Stomach smooth muscle (tissue), 2 donors: ENCODE measurements at regions not wholly inside any gene's neighbourhood (a gene's known extent, or its start where the extent isn't known, plus 50 kb on each side); places are given as distances from the start of the nearest gene placed in this dataset.
"Not testable (repeated sequence)": the region's sequence is repeated elsewhere in the genome, so short reads cannot be mapped to it uniquely, and the experiment has no call there.

Source experiments
- H3K27ac ChIP-seq: one replicate; pipeline ENCODE4 v1.7.0; 2013; ENCODE audit warnings: mild to moderate bottlenecking, low read length, inconsistent platforms
- H3K27me3 ChIP-seq, 2 donors: one replicate each; pipeline ENCODE4 v1.7.0; 2013; ENCODE audit warnings: low read length in 2 of 2; ENCODE audit not compliant: insufficient read depth in 2 of 2, control insufficient read depth in 1 of 2
- H3K36me3 ChIP-seq, 2 donors: one replicate each; pipeline ENCODE4 v1.7.0; 2013; ENCODE audit warnings: low read length in 2 of 2; ENCODE audit not compliant: control insufficient read depth in 2 of 2, insufficient read depth in 2 of 2
- H3K4me1 ChIP-seq: one replicate; pipeline ENCODE4 v1.7.0; 2013; ENCODE audit warnings: low read length; ENCODE audit not compliant: control insufficient read depth, insufficient read depth
- H3K4me3 ChIP-seq, 2 donors: one replicate each; pipeline ENCODE4 v1.7.0; 2013; ENCODE audit warnings: low read length in 2 of 2
- H3K9ac ChIP-seq, 2 donors: one replicate each; pipeline ENCODE4 v1.7.0; 2013; ENCODE audit warnings: low read length in 2 of 2, mild to moderate bottlenecking in 1 of 2
- H3K9me3 ChIP-seq, 2 donors: one replicate each; pipeline ENCODE4 v1.7.0; 2013; ENCODE audit warnings: low read length in 2 of 2; ENCODE audit not compliant: control insufficient read depth in 2 of 2
- donor health status: healthy.
- donor health status: Pancreatic carcinoma.

DNA sequence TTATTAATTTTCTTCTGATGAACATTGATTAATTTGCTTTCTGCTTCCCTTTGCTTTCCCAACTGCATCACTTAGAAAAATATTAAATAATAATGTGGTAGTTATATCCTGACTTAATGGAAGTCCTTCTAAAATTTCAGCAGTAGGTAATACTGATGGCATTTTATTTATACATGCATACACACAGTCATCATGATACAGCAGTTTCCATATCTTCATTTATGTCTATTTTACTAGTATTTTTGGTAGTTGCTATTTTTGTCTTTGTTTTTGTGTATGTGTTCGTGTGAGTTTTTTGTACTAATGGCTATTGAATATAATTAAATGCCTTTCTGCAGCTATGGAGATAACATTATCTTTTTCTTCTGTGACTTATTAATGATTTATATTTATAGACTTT is 484.7 kb upstream of the CNTN5 start:
- Histone ChIP-seq H3K36me3 (no peaks in the 10 kb centered on the region), H3K27me3 (no peaks in the 10 kb centered on the region), H3K4me1 (no peaks in the 10 kb centered on the region), H3K9ac (no peak overlapping the region), H3K27ac (no peak overlapping the region), H3K9me3 (no peaks in the 10 kb centered on the region), H3K4me3 (no peak overlapping the region)

DNA sequence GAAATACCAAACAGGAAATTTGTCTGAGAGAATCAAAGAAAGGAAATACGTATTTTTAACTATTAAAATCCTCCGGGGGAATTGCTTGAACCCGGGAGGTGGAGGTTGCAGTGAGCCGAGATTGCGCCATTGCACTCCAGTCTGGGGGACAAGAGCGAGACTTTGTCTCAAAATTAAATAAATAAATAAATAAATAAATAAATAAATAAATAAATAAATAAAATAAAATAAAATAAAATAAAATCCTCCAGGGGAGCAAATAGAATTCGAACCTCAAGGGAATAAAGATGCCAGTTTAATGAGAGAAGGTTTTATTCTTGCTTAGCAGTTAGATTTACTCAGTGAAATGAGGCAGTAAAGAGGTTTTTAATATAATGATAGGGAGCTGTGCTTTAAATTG is 482.4 kb upstream of the CNTN5 start:
- H3K27me3 ChIP-seq, H3K9me3 ChIP-seq, H3K4me3 ChIP-seq, H3K4me1 ChIP-seq, H3K27ac ChIP-seq, H3K36me3 ChIP-seq, H3K9ac ChIP-seq: not testable (repeated sequence)

GRCh38 chr11:98545544-98546175 is 475.1 kb upstream of the CNTN5 start:
- no peaks in the 10 kb centered on the region for H3K27me3 ChIP-seq

GRCh38 chr11:98549571-98549970 is 471.2 kb upstream of the CNTN5 start:
- H3K4me3 ChIP-seq, result no peak overlapping the region
- H3K9ac ChIP-seq, result no peak overlapping the region
- H3K27ac ChIP-seq, result no peak overlapping the region
- H3K36me3 ChIP-seq, result no peaks in the 10 kb centered on the region
- H3K9me3 ChIP-seq, result no peaks in the 10 kb centered on the region
- H3K4me1 ChIP-seq, result no peaks in the 10 kb centered on the region
- no peaks in the 10 kb centered on the region for H3K27me3 ChIP-seq

More at GRCh38 chr11:98545544-98546175, 475.1 kb upstream of the CNTN5 start:
- Histone ChIP-seq H3K4me3 (no peak overlapping the region), H3K9ac (no peak overlapping the region), H3K4me1 (no peaks in the 10 kb centered on the region), H3K27ac (no peak overlapping the region), H3K36me3 (no peaks in the 10 kb centered on the region), H3K9me3 (no peaks in the 10 kb centered on the region)

DNA sequence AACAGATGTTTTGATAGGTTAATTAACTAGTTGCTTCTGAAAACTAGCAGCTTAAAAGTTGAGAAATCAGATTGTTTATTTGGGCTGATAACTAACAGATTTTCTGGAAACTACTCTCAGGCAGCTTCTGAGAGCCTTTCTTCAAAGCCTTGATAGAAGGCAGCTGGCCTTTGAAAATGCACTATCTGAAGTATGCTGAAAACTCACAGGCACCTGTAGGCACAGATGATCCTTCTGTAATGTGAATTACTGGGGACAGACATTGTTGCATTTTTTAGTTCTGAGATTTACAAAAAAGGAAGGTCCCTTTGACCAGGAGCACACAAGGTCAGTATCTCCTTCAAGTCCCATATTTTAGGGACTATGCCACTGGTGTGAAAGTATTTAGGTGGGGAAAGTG is 460.8 kb upstream of the CNTN5 start:
- no peaks in the 10 kb centered on the region for H3K27me3 ChIP-seq
- H3K9me3 ChIP-seq, result peaks cover 0 to 2% of the 10 kb centered on the region in 2 donors

GRCh38 chr11:98561252-98561651 is 459.5 kb upstream of the CNTN5 start:
- no peak overlapping the region for H3K27ac ChIP-seq
- H3K27me3 ChIP-seq, result no peaks in the 10 kb centered on the region
- peaks cover 0 to 2% of the 10 kb centered on the region in 2 donors for H3K9me3 ChIP-seq
- no peak overlapping the region for H3K9ac ChIP-seq
- no peaks in the 10 kb centered on the region for H3K4me1 ChIP-seq
- no peak overlapping the region for H3K4me3 ChIP-seq
- H3K36me3 ChIP-seq, result no peaks in the 10 kb centered on the region

More for the DNA sequence above, 460.8 kb upstream of the CNTN5 start:
- Histone ChIP-seq H3K36me3 (no peaks in the 10 kb centered on the region), H3K27ac (no peak overlapping the region), H3K4me3 (no peak overlapping the region), H3K9ac (no peak overlapping the region), H3K4me1 (no peaks in the 10 kb centered on the region)

- Histone ChIP-seq H3K27ac (no peak overlapping the region), H3K36me3 (no peaks in the 10 kb centered on the region), H3K27me3 (no peaks in the 10 kb centered on the region)
Measured at GRCh38 chr11:98561877-98562395, 458.8 kb upstream of the CNTN5 start.

GRCh38 chr11:98564233-98564632 is 456.5 kb upstream of the CNTN5 start:
- H3K9ac ChIP-seq, result no peak overlapping the region
- H3K4me1 ChIP-seq, result no peaks in the 10 kb centered on the region
- H3K27ac ChIP-seq, result no peak overlapping the region
- H3K4me3 ChIP-seq, result no peak overlapping the region
- no peaks in the 10 kb centered on the region for H3K36me3 ChIP-seq
- H3K27me3 ChIP-seq, result no peaks in the 10 kb centered on the region
- peaks cover 0 to 2% of the 10 kb centered on the region in 2 donors for H3K9me3 ChIP-seq

More at GRCh38 chr11:98561877-98562395, 458.8 kb upstream of the CNTN5 start:
- Histone ChIP-seq H3K9me3 (peaks cover 0 to 2% of the 10 kb centered on the region in 2 donors), H3K9ac (no peak overlapping the region), H3K4me1 (no peaks in the 10 kb centered on the region), H3K4me3 (no peak overlapping the region)

GRCh38 chr11:98564881-98565280 is 455.9 kb upstream of the CNTN5 start:
- Histone ChIP-seq H3K4me3 (no peak overlapping the region), H3K27ac (no peak overlapping the region), H3K4me1 (no peaks in the 10 kb centered on the region), H3K9ac (no peak overlapping the region), H3K9me3 (peaks cover 0 to 2% of the 10 kb centered on the region in 2 donors), H3K27me3 (no peaks in the 10 kb centered on the region), H3K36me3 (no peaks in the 10 kb centered on the region)

DNA sequence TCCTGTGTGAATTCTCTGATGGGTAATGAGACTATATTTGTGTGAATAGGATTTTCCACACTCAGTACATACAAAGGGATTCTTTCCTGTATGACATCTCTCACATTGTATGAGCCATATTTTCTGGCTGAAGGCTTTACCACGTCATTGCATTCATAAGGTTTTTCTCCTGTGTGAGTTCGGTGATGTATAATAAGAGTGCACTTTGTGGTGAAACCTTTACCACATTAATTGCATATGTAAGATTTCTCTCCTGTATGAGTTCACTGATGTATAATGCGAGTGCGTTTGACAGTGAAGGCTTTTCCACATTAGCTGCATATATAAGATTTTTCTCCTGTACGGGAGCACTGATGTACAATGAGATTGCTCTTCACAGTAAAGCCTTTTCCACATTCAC is 455.4 kb upstream of the CNTN5 start:
- Histone ChIP-seq H3K27ac (no peak overlapping the region), H3K27me3 (no peaks in the 10 kb centered on the region), H3K9ac (no peak overlapping the region), H3K4me3 (no peak overlapping the region), H3K36me3 (no peaks in the 10 kb centered on the region), H3K9me3 (peaks cover 0 to 2% of the 10 kb centered on the region in 2 donors), H3K4me1 (no peaks in the 10 kb centered on the region)

- Histone ChIP-seq H3K4me1 (no peaks in the 10 kb centered on the region), H3K9me3 (peaks cover 0 to 2% of the 10 kb centered on the region in 2 donors), H3K4me3 (no peak overlapping the region), H3K36me3 (no peaks in the 10 kb centered on the region), H3K9ac (no peak overlapping the region), H3K27me3 (no peaks in the 10 kb centered on the region), H3K27ac (no peak overlapping the region)
Measured at GRCh38 chr11:98566978-98567377, 453.8 kb upstream of the CNTN5 start.
